NT2/D1 (cell line): ENCODE measurements at regions not wholly inside any gene's neighbourhood (a gene's known extent, or its start where the extent isn't known, plus 50 kb on each side); places are given as distances from the start of the nearest gene placed in this dataset.

Experiments
- YY1 ChIP-seq: IDR thresholded peaks from 2 replicates; pipeline ENCODE4 v1.6.1; 2011; ENCODE audit not compliant: insufficient read length, insufficient read depth
- ZNF274 ChIP-seq: IDR thresholded peaks from 2 replicates; pipeline ENCODE4 v1.6.1; 2011; ENCODE audit warnings: mild to moderate bottlenecking, low read depth, low read length

DNA sequence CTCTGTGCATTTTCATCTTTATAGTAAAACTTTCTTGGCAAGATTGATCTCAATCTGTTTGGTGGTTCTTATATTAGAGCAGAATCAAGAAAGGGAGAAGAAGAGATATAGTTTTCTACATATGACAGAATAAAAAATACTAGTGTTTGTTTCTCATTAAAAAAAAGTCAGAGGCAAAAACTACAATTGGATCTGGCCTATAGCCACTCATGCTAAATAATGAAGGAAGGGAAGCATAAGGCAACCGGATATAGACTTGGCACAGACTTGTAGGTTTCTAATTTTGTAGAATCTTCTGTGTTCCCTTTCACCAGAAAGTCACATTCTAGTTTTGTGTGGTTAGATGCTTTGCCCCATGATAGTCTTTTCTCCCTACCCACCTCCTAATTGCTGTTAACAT, 306.2 kb downstream of the PIK3R1 start:
- TF ChIP-seq ZNF274 (no peak), YY1 (no peak)
